DOHH2 (cell line): ENCODE measurements at regions not wholly inside any gene's neighbourhood (a gene's known extent, or its start where the extent isn't known, plus 50 kb on each side); places are given as distances from the start of the nearest gene placed in this dataset.

ENCODE experiments used
- H3F3A ChIP-seq: fragments of 200-600 bp; sonication (generic), shearing (Covaris generic); 2 replicates; pipeline ENCODE4 v1.6.0; 2016; ENCODE audit warnings: antibody characterized with exemption, mild to moderate bottlenecking; ENCODE audit not compliant: control insufficient read depth, insufficient read depth
- H3K27ac ChIP-seq: fragments of 200-600 bp; sonication (generic); 2 replicates; pipeline ENCODE4 v1.5.1; 2014; ENCODE audit warnings: low read depth, mild to moderate bottlenecking, low read length, moderate library complexity
- H3K27me3 ChIP-seq: fragments of 200-600 bp; sonication (generic); 2 replicates; pipeline ENCODE4 v1.6.1; 2014; ENCODE audit warnings: mild to moderate bottlenecking, low read length, mixed read lengths; ENCODE audit not compliant: control insufficient read depth
- H3K36me3 ChIP-seq: fragments of 200-600 bp; sonication (generic); 2 replicates; pipeline ENCODE4 v1.6.1; 2014; ENCODE audit warnings: mild to moderate bottlenecking, low read length, moderate library complexity, mixed read lengths; ENCODE audit not compliant: control insufficient read depth
- H3K4me1 ChIP-seq: fragments of 200-600 bp; sonication (generic); 2 replicates; pipeline ENCODE4 v1.6.1; 2014; ENCODE audit warnings: mild to moderate bottlenecking, low read length, mixed read lengths; ENCODE audit not compliant: control insufficient read depth
- H3K4me2 ChIP-seq: fragments of 200-600 bp; sonication (generic); 2 replicates; pipeline ENCODE4 v1.6.0; 2014; ENCODE audit warnings: mild to moderate bottlenecking, low read length, moderate library complexity
- H3K4me3 ChIP-seq: fragments of 200-600 bp; sonication (generic); 2 replicates; pipeline ENCODE4 v1.5.1; 2014; ENCODE audit warnings: mild to moderate bottlenecking, low read length, mixed read lengths
- H3K79me2 ChIP-seq: fragments of 200-600 bp; sonication (generic); 2 replicates; pipeline ENCODE4 v1.6.1; 2014; ENCODE audit warnings: mild to moderate bottlenecking, low read length, mixed read lengths; ENCODE audit not compliant: control insufficient read depth
- H3K9me2 ChIP-seq: fragments of 200-600 bp; sonication (generic); replicated peaks from 2 replicates; pipeline ENCODE4 v1.6.1; 2014; ENCODE audit warnings: mild to moderate bottlenecking, low read length, mixed read lengths; ENCODE audit not compliant: control insufficient read depth
- H3K9me3 ChIP-seq: fragments of 200-600 bp; sonication (generic); 2 replicates; pipeline ENCODE4 v1.6.1; 2014; ENCODE audit warnings: antibody characterized with exemption, low read length, mixed read lengths; ENCODE audit not compliant: control insufficient read depth, insufficient read depth
- H4K20me1 ChIP-seq: fragments of 200-600 bp; sonication (generic); 2 replicates; pipeline ENCODE4 v1.6.0; 2014; ENCODE audit warnings: low read depth, mild to moderate bottlenecking, antibody characterized with exemption, low read length, moderate library complexity; ENCODE audit not compliant: control insufficient read depth, insufficient read depth
- CTCF ChIP-seq: fragments of 200-600 bp; sonication (generic); IDR thresholded peaks from one replicate; pipeline ENCODE4 v1.5.1; 2014; ENCODE audit warnings: antibody characterized with exemption, mild to moderate bottlenecking, low read depth, low read length; ENCODE audit not compliant: poor library complexity, severe bottlenecking
- EZH2phosphoT487 ChIP-seq: fragments of 200-600 bp; sonication (generic); IDR thresholded peaks from 2 replicates; pipeline ENCODE4 v1.6.1; 2017; ENCODE audit warnings: borderline replicate concordance, mild to moderate bottlenecking, antibody characterized with exemption, low read length, moderate library complexity, mixed read lengths

DNA sequence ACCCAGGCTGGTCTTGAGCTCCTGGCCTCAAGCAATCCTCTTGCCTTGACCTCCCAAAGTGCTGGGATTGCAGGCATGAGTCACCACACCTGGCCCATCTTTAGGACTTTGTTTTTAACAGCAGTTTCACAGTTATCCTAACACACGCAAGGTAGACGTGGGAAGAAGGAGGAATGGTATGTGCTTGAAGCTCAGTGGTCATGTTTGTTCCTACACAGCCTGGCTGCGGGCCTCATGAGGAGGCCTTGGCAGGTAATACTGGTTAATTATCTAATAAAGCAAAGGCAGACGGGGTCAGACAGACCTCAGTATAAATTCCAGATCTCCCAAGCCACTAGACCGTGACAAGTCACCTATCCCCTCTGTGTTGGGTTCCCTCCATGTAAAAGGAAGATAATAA is 271.8 kb downstream of the PCNX1 start:
- no peak overlapping the region for H3K27ac ChIP-seq
- no peak overlapping the region for H3K4me3 ChIP-seq
- no peak for TF ChIP-seq CTCF
- TF ChIP-seq EZH2phosphoT487, result no peak
- H4K20me1 ChIP-seq, result no peaks in the 10 kb centered on the region
- no peaks in the 10 kb centered on the region for H3K4me1 ChIP-seq
- H3K4me2 ChIP-seq, result no peak overlapping the region
- no peaks in the 10 kb centered on the region for H3K27me3 ChIP-seq
- no peaks in the 10 kb centered on the region for H3K79me2 ChIP-seq
- H3F3A ChIP-seq, result no peaks in the 10 kb centered on the region
- H3K9me3 ChIP-seq, result no peaks in the 10 kb centered on the region
- no peaks in the 10 kb centered on the region for H3K36me3 ChIP-seq
- no peaks in the 10 kb centered on the region for H3K9me2 ChIP-seq

DNA sequence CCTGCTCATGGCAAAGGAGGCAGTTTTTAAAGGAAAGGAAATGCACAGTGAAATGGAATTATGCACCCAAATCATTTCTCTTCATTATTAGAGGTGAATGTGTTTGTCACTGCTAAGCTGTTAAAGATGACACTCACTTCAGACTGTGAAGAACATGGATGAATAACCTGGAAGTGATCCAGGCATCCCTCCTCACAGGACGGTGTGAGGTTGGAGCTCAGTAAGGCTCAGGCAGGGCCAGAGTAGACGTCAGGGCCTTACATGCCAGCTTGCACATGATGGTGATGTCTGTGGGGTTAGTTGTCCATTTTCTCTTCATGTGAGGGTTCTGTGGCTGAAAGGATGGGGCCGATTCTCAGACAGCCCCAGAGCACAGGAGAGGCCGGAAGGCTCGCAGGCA is 273.1 kb downstream of the PCNX1 start:
- Histone ChIP-seq H4K20me1 (no peaks in the 10 kb centered on the region), H3K4me3 (no peak overlapping the region), H3K79me2 (no peaks in the 10 kb centered on the region), H3F3A (no peaks in the 10 kb centered on the region), H3K9me2 (no peaks in the 10 kb centered on the region), H3K27ac (no peak overlapping the region), H3K4me1 (no peaks in the 10 kb centered on the region), H3K4me2 (no peak overlapping the region), H3K36me3 (no peaks in the 10 kb centered on the region), H3K9me3 (no peaks in the 10 kb centered on the region), H3K27me3 (no peaks in the 10 kb centered on the region)
- TF ChIP-seq CTCF (no peak), EZH2phosphoT487 (no peak)

- no peaks in the 10 kb centered on the region for H3K36me3 ChIP-seq
- H3K27ac ChIP-seq, result no peak overlapping the region
- no peaks in the 10 kb centered on the region for H3K9me3 ChIP-seq
- no peak overlapping the region for H3K4me2 ChIP-seq
- no peaks in the 10 kb centered on the region for H3K27me3 ChIP-seq
- no peaks in the 10 kb centered on the region for H3K9me2 ChIP-seq
- H3K4me3 ChIP-seq, result no peak overlapping the region
- no peaks in the 10 kb centered on the region for H3K4me1 ChIP-seq
- H3F3A ChIP-seq, result no peaks in the 10 kb centered on the region
- H3K79me2 ChIP-seq, result no peaks in the 10 kb centered on the region
- no peaks in the 10 kb centered on the region for H4K20me1 ChIP-seq
- TF ChIP-seq CTCF (no peak), EZH2phosphoT487 (no peak)
Observed at GRCh38 chr14:71181215-71182003, 274.1 kb downstream of the PCNX1 start.
